ENCODE measurements at regions not wholly inside any gene's neighbourhood (a gene's known extent, or its start where the extent isn't known, plus 50 kb on each side); places are given as distances from the start of the nearest gene placed in this dataset.

DNA sequence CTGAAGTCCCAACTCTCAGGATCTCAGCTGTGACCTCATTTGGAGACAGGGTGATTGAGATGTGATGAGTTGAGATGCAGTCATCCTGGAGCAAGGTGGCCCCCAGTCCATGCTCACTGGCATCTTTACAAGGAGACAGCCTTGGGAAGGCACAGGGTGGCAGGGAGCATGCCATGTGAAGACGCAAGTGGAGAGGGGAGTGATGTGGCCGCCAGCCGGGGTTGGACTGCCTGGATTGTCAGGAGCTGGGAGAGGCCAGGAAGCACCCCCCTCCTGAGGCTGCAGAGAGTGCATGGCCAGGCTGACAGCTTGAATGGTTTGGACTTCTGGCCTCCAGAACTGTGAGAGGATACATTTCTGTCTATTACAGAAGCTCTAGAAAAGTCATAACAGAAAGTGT, 194.4 kb downstream of the UQCRFS1 start:
- TF ChIP-seq POLR2A (IDR thresholded peaks at IDR 0.05): no peak
- TF ChIP-seq, protein P1, sequence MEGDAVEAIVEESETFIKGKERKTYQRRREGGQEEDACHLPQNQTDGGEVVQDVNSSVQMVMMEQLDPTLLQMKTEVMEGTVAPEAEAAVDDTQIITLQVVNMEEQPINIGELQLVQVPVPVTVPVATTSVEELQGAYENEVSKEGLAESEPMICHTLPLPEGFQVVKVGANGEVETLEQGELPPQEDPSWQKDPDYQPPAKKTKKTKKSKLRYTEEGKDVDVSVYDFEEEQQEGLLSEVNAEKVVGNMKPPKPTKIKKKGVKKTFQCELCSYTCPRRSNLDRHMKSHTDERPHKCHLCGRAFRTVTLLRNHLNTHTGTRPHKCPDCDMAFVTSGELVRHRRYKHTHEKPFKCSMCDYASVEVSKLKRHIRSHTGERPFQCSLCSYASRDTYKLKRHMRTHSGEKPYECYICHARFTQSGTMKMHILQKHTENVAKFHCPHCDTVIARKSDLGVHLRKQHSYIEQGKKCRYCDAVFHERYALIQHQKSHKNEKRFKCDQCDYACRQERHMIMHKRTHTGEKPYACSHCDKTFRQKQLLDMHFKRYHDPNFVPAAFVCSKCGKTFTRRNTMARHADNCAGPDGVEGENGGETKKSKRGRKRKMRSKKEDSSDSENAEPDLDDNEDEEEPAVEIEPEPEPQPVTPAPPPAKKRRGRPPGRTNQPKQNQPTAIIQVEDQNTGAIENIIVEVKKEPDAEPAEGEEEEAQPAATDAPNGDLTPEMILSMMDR (IDR thresholded peaks at IDR 0.05 in 4 of 5, conservative IDR thresholded peaks at IDR 0.05 in 1 of 5): no peak

Data from gastrocnemius medialis (tissue), 4 donors.